ENCODE measurements at regions not wholly inside any gene's neighbourhood (a gene's known extent, or its start where the extent isn't known, plus 50 kb on each side); places are given as distances from the start of the nearest gene placed in this dataset.

GRCh38 chr11:98940913-98941312, 79.8 kb upstream of the CNTN5 start:
- Histone ChIP-seq H3K36me3 (ENCODE audit: control insufficient read depth, low read length) (no peaks in the 10 kb centered on the region), H3K4me1 (ENCODE audit: control insufficient read depth, low read length) (no peaks in the 10 kb centered on the region), H3K27ac (ENCODE audit: low read depth, low read length) (no peak overlapping the region), H3K79me2 (ENCODE audit: control insufficient read depth, low read length) (no peaks in the 10 kb centered on the region), H3K9me3 (ENCODE audit: control insufficient read depth, insufficient read depth, low read length) (no peaks in the 10 kb centered on the region), H3K27me3 (ENCODE audit: control insufficient read depth, low read length) (no peaks in the 10 kb centered on the region), H3F3A (ENCODE audit: control insufficient read depth, insufficient read depth) (no peaks in the 10 kb centered on the region), H3K4me2 (ENCODE audit: low read length) (no peak overlapping the region), H3K9me2 (replicated peaks; ENCODE audit: control insufficient read depth, low read length) (no peaks in the 10 kb centered on the region), H3K4me3 (ENCODE audit: low read length) (no peak overlapping the region), H4K20me1 (ENCODE audit: control insufficient read depth, insufficient read depth, low read depth, low read length) (no peaks in the 10 kb centered on the region)
- TF ChIP-seq EZH2phosphoT487 (IDR thresholded peaks at IDR 0.05; ENCODE audit: borderline replicate concordance, low read length) (no peak), CTCF (IDR thresholded peaks at IDR 0.05; ENCODE audit: low read depth, low read length, poor library complexity, severe bottlenecking) (no peak)

GRCh38 chr11:98944461-98944860, 76.3 kb upstream of the CNTN5 start:
- no peak for TF ChIP-seq EZH2phosphoT487 (IDR thresholded peaks at IDR 0.05; ENCODE audit: borderline replicate concordance, low read length)
- TF ChIP-seq CTCF (IDR thresholded peaks at IDR 0.05; ENCODE audit: low read depth, low read length, poor library complexity, severe bottlenecking): no peak
- H4K20me1 ChIP-seq (ENCODE audit: control insufficient read depth, insufficient read depth, low read depth, low read length): no peaks in the 10 kb centered on the region

GRCh38 chr11:98952107-98952506, 68.6 kb upstream of the CNTN5 start:
- Histone ChIP-seq H3F3A (ENCODE audit: control insufficient read depth, insufficient read depth) (no peaks in the 10 kb centered on the region), H3K9me2 (replicated peaks; ENCODE audit: control insufficient read depth, low read length) (no peaks in the 10 kb centered on the region), H3K36me3 (ENCODE audit: control insufficient read depth, low read length) (no peaks in the 10 kb centered on the region), H3K79me2 (ENCODE audit: control insufficient read depth, low read length) (no peaks in the 10 kb centered on the region), H3K4me1 (ENCODE audit: control insufficient read depth, low read length) (no peaks in the 10 kb centered on the region), H3K4me3 (ENCODE audit: low read length) (no peak overlapping the region), H4K20me1 (ENCODE audit: control insufficient read depth, insufficient read depth, low read depth, low read length) (no peaks in the 10 kb centered on the region), H3K27me3 (ENCODE audit: control insufficient read depth, low read length) (no peaks in the 10 kb centered on the region), H3K4me2 (ENCODE audit: low read length) (no peak overlapping the region), H3K9me3 (ENCODE audit: control insufficient read depth, insufficient read depth, low read length) (no peaks in the 10 kb centered on the region), H3K27ac (ENCODE audit: low read depth, low read length) (no peak overlapping the region)
- no peak for TF ChIP-seq CTCF (IDR thresholded peaks at IDR 0.05; ENCODE audit: low read depth, low read length, poor library complexity, severe bottlenecking)
- TF ChIP-seq EZH2phosphoT487 (IDR thresholded peaks at IDR 0.05; ENCODE audit: borderline replicate concordance, low read length): no peak

More at GRCh38 chr11:98944461-98944860, 76.3 kb upstream of the CNTN5 start:
- no peak overlapping the region for H3K4me2 ChIP-seq (ENCODE audit: low read length)
- H3K4me3 ChIP-seq (ENCODE audit: low read length): no peak overlapping the region
- no peaks in the 10 kb centered on the region for H3F3A ChIP-seq (ENCODE audit: control insufficient read depth, insufficient read depth)
- no peaks in the 10 kb centered on the region for H3K9me3 ChIP-seq (ENCODE audit: control insufficient read depth, insufficient read depth, low read length)
- H3K4me1 ChIP-seq (ENCODE audit: control insufficient read depth, low read length): no peaks in the 10 kb centered on the region
- H3K27me3 ChIP-seq (ENCODE audit: control insufficient read depth, low read length): no peaks in the 10 kb centered on the region
- no peaks in the 10 kb centered on the region for H3K36me3 ChIP-seq (ENCODE audit: control insufficient read depth, low read length)
- no peaks in the 10 kb centered on the region for H3K9me2 ChIP-seq (replicated peaks; ENCODE audit: control insufficient read depth, low read length)
- H3K79me2 ChIP-seq (ENCODE audit: control insufficient read depth, low read length): no peaks in the 10 kb centered on the region
- no peak overlapping the region for H3K27ac ChIP-seq (ENCODE audit: low read depth, low read length)

- no peak overlapping the region for H3K27ac ChIP-seq (ENCODE audit: low read depth, low read length)
- no peak overlapping the region for H3K4me2 ChIP-seq (ENCODE audit: low read length)
- H3K9me3 ChIP-seq (ENCODE audit: control insufficient read depth, insufficient read depth, low read length): no peaks in the 10 kb centered on the region
- no peaks in the 10 kb centered on the region for H3F3A ChIP-seq (ENCODE audit: control insufficient read depth, insufficient read depth)
- no peaks in the 10 kb centered on the region for H4K20me1 ChIP-seq (ENCODE audit: control insufficient read depth, insufficient read depth, low read depth, low read length)
- H3K4me3 ChIP-seq (ENCODE audit: low read length): no peak overlapping the region
- H3K79me2 ChIP-seq (ENCODE audit: control insufficient read depth, low read length): no peaks in the 10 kb centered on the region
- TF ChIP-seq CTCF (IDR thresholded peaks at IDR 0.05; ENCODE audit: low read depth, low read length, poor library complexity, severe bottlenecking): no peak
- H3K36me3 ChIP-seq (ENCODE audit: control insufficient read depth, low read length): no peaks in the 10 kb centered on the region
- no peaks in the 10 kb centered on the region for H3K9me2 ChIP-seq (replicated peaks; ENCODE audit: control insufficient read depth, low read length)
- no peaks in the 10 kb centered on the region for H3K27me3 ChIP-seq (ENCODE audit: control insufficient read depth, low read length)
- H3K4me1 ChIP-seq (ENCODE audit: control insufficient read depth, low read length): no peaks in the 10 kb centered on the region
These were observed 65.2 kb upstream of the CNTN5 start for GRCh38 chr11:98955551-98955950.
